Smooth muscle cell (in vitro differentiated cells): ENCODE measurements at regions not wholly inside any gene's neighbourhood (a gene's known extent, or its start where the extent isn't known, plus 50 kb on each side); places are given as distances from the start of the nearest gene placed in this dataset.

ENCODE experiments used
- DNase-seq: peaks from one replicate; lab custom pipeline; 2025; ENCODE audit not compliant: unreplicated experiment; lab: John Stamatoyannopoulos, UW
- H2AFZ ChIP-seq: fragments of 200-600 bp; sonication (generic); 2 replicates; pipeline ENCODE4 v1.6.0; 2016; ENCODE audit warnings: antibody characterized with exemption, low read depth, mild to moderate bottlenecking
- H3F3A ChIP-seq: fragments of 200-600 bp; sonication (generic); 2 replicates; pipeline ENCODE4 v1.6.0; 2017; ENCODE audit warnings: antibody characterized with exemption, low read depth
- H3K27ac ChIP-seq: fragments of 200-600 bp; sonication (generic); 2 replicates; pipeline ENCODE4 v1.5.1; 2016; ENCODE audit warnings: low read depth, mild to moderate bottlenecking
- H3K27me3 ChIP-seq: fragments of 200-600 bp; sonication (generic); 2 replicates; pipeline ENCODE4 v1.6.1; 2016; ENCODE audit warnings: low read depth, mild to moderate bottlenecking
- H3K36me3 ChIP-seq: fragments of 200-600 bp; sonication (generic); 2 replicates; pipeline ENCODE4 v1.5.1; 2016; ENCODE audit warnings: low read depth
- H3K4me1 ChIP-seq: fragments of 200-600 bp; sonication (generic); 2 replicates; pipeline ENCODE4 v1.5.1; 2016; ENCODE audit warnings: low read depth
- H3K4me2 ChIP-seq: fragments of 200-600 bp; sonication (generic); 2 replicates; pipeline ENCODE4 v1.6.0; 2016; ENCODE audit warnings: mild to moderate bottlenecking
- H3K4me3 ChIP-seq: fragments of 200-600 bp; sonication (generic); 2 replicates; pipeline ENCODE4 v1.5.1; 2016; ENCODE audit warnings: mild to moderate bottlenecking
- H3K79me2 ChIP-seq: fragments of 200-600 bp; sonication (generic); 2 replicates; pipeline ENCODE4 v1.6.0; 2016; ENCODE audit warnings: low read depth, mild to moderate bottlenecking
- H3K9ac ChIP-seq: fragments of 200-600 bp; sonication (generic); 2 replicates; pipeline ENCODE4 v1.6.0; 2016; ENCODE audit warnings: low read depth
- H3K9me3 ChIP-seq: fragments of 200-600 bp; sonication (generic); replicated peaks from 2 replicates; pipeline ENCODE4 v1.5.1; 2016; ENCODE audit warnings: low read depth
- H4K20me1 ChIP-seq: fragments of 200-600 bp; sonication (generic); 2 replicates; pipeline ENCODE4 v1.6.0; 2016; ENCODE audit warnings: low read depth
- WGBS: methylation state at CpG from one replicate; pipeline ENCODE4 v1.1.7; 2016; ENCODE audit warnings: low lambda C conversion rate; 5-methylcytosine and 5-hydroxymethylcytosine counted together
- TF ChIP-seq, protein P1 (sequence below): fragments of 200-600 bp; sonication (generic); IDR thresholded peaks from 2 replicates; pipeline ENCODE4 v1.5.1; 2017; ENCODE audit warnings: borderline replicate concordance, mild to moderate bottlenecking, antibody characterized with exemption; ENCODE audit not compliant: insufficient read depth, poor library complexity, severe bottlenecking

GRCh38 chr12:94790825-94791224, 140.5 kb upstream of the TMCC3 start:
- no peak overlapping the region for H3K4me3 ChIP-seq
- TF ChIP-seq, protein P1, sequence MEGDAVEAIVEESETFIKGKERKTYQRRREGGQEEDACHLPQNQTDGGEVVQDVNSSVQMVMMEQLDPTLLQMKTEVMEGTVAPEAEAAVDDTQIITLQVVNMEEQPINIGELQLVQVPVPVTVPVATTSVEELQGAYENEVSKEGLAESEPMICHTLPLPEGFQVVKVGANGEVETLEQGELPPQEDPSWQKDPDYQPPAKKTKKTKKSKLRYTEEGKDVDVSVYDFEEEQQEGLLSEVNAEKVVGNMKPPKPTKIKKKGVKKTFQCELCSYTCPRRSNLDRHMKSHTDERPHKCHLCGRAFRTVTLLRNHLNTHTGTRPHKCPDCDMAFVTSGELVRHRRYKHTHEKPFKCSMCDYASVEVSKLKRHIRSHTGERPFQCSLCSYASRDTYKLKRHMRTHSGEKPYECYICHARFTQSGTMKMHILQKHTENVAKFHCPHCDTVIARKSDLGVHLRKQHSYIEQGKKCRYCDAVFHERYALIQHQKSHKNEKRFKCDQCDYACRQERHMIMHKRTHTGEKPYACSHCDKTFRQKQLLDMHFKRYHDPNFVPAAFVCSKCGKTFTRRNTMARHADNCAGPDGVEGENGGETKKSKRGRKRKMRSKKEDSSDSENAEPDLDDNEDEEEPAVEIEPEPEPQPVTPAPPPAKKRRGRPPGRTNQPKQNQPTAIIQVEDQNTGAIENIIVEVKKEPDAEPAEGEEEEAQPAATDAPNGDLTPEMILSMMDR = no peak
- no peak overlapping the region for H3K27ac ChIP-seq
- peaks cover 10% of the 10 kb centered on the region for H3K4me1 ChIP-seq
- H4K20me1 ChIP-seq = no peaks in the 10 kb centered on the region
- H3K36me3 ChIP-seq = no peaks in the 10 kb centered on the region
- no peak overlapping the region for H3K4me2 ChIP-seq
- H2AFZ ChIP-seq = no peak overlapping the region
- H3K9me3 ChIP-seq = no peaks in the 10 kb centered on the region
- WGBS = 92% methylated on average over 3 of the region's 3 CpGs
- H3F3A ChIP-seq = peaks cover 3% of the 10 kb centered on the region
- peaks cover 12% of the 10 kb centered on the region for H3K79me2 ChIP-seq
- no peak for DNase-seq
- H3K27me3 ChIP-seq = no peaks in the 10 kb centered on the region
- no peak overlapping the region for H3K9ac ChIP-seq

GRCh38 chr12:94790370-94790769, 140.0 kb upstream of the TMCC3 start:
- Histone ChIP-seq H3K9ac (no peak overlapping the region), H3K27me3 (no peaks in the 10 kb centered on the region), H4K20me1 (no peaks in the 10 kb centered on the region), H3K27ac (no peak overlapping the region), H2AFZ (no peak overlapping the region), H3F3A (no peaks in the 10 kb centered on the region), H3K79me2 (peaks cover 12% of the 10 kb centered on the region), H3K9me3 (no peaks in the 10 kb centered on the region), H3K36me3 (no peaks in the 10 kb centered on the region), H3K4me3 (no peak overlapping the region), H3K4me2 (no peak overlapping the region), H3K4me1 (peaks cover 10% of the 10 kb centered on the region)
- no peak for DNase-seq
- TF ChIP-seq, protein P1 = no peak
- 78% methylated on average over 3 of the region's 3 CpGs for WGBS

GRCh38 chr12:94789510-94790225, 139.3 kb upstream of the TMCC3 start:
- Histone ChIP-seq H3K9me3 (no peaks in the 10 kb centered on the region), H3K36me3 (no peaks in the 10 kb centered on the region), H3K79me2 (peaks cover 12% of the 10 kb centered on the region), H3K4me2 (no peak overlapping the region), H3K4me1 (peaks cover 10% of the 10 kb centered on the region), H4K20me1 (no peaks in the 10 kb centered on the region), H3F3A (peaks cover under 1% of the 10 kb centered on the region), H3K27ac (no peak overlapping the region), H3K27me3 (no peaks in the 10 kb centered on the region), H3K9ac (no peak overlapping the region), H2AFZ (no peak overlapping the region), H3K4me3 (no peak overlapping the region)
- WGBS = 57% methylated on average over 3 of the region's 3 CpGs
- TF ChIP-seq, protein P1 = no peak
- DNase-seq = no peak

- Histone ChIP-seq H2AFZ (no peak overlapping the region), H4K20me1 (no peaks in the 10 kb centered on the region), H3K9me3 (no peaks in the 10 kb centered on the region), H3K27me3 (no peaks in the 10 kb centered on the region), H3K4me3 (no peak overlapping the region), H3F3A (peaks cover 12% of the 10 kb centered on the region), H3K27ac (no peak overlapping the region), H3K4me2 (no peak overlapping the region), H3K36me3 (no peaks in the 10 kb centered on the region), H3K4me1 (peaks cover 10% of the 10 kb centered on the region), H3K79me2 (peaks cover 12% of the 10 kb centered on the region), H3K9ac (no peak overlapping the region)
- DNase-seq = no peak
- WGBS = 81% methylated on average over 2 of the region's 2 CpGs
- TF ChIP-seq, protein P1 = no peak
These were observed 137.9 kb upstream of the TMCC3 start for GRCh38 chr12:94788298-94788697.
